Small intestine (tissue), 7 donors: ENCODE measurements at regions not wholly inside any gene's neighbourhood (a gene's known extent, or its start where the extent isn't known, plus 50 kb on each side); places are given as distances from the start of the nearest gene placed in this dataset.

Source experiments
- DNase-seq, 2 donors: peaks; one replicate each; pipeline versions ENCODE4 v3.0.0 to v3.0.0-alpha.2; 2013
- FAIRE-seq: peaks from 2 replicates; lab custom pipeline; 2012; peaks lifted over from hg19 to GRCh38; lab: Jason Lieb, UNC
- H3K27ac ChIP-seq, 3 donors: one replicate each; pipeline ENCODE4 v1.5.1; 2013; ENCODE audit warnings: low read length in 2 of 3, mild to moderate bottlenecking in 2 of 3, control low read depth in 1 of 3, inconsistent platforms in 1 of 3, low read depth in 1 of 3, moderate library complexity in 1 of 3
- H3K27me3 ChIP-seq, 3 donors: one replicate each; pipeline ENCODE4 v1.6.1; 2013; ENCODE audit warnings: low read length in 3 of 3, inconsistent platforms in 1 of 3; ENCODE audit not compliant: control insufficient read depth in 3 of 3, insufficient read depth in 3 of 3
- H3K36me3 ChIP-seq, 3 donors: one replicate each; pipeline ENCODE4 v1.6.1; 2013; ENCODE audit warnings: low read length in 3 of 3, inconsistent platforms in 1 of 3, low read depth in 1 of 3, mild to moderate bottlenecking in 1 of 3, moderate library complexity in 1 of 3; ENCODE audit not compliant: control insufficient read depth in 3 of 3, insufficient read depth in 2 of 3
- H3K4me1 ChIP-seq, 3 donors: one replicate each; pipeline ENCODE4 v1.6.1; 2013; ENCODE audit warnings: low read length in 2 of 3, inconsistent platforms in 1 of 3, low read depth in 1 of 3, mild to moderate bottlenecking in 1 of 3, moderate library complexity in 1 of 3; ENCODE audit not compliant: control insufficient read depth in 3 of 3, insufficient read depth in 2 of 3
- H3K4me3 ChIP-seq, 3 donors: one replicate each; pipeline ENCODE4 v1.5.1; 2013; ENCODE audit warnings: low read length in 3 of 3, control low read depth in 1 of 3, inconsistent platforms in 1 of 3, low read depth in 1 of 3, mild to moderate bottlenecking in 1 of 3, moderate library complexity in 1 of 3
- H3K9me3 ChIP-seq, 2 donors: one replicate each; pipeline ENCODE4 v1.6.1; 2013; ENCODE audit warnings: low read depth in 1 of 2, low read length in 1 of 2; ENCODE audit not compliant: control insufficient read depth in 2 of 2, insufficient read depth in 1 of 2
- WGBS, 3 donors: extraction: QIAGEN DNeasy Blood & Tissue Kit; methylation state at CpG; one replicate each; pipeline ENCODE4 v1.1.7; 2013; 5-methylcytosine and 5-hydroxymethylcytosine counted together
- donor health status: healthy with polysubstance abuse.
- donor health status: control.
- donor health status: control.
- donor health status: Bipolar disorder and iron deficiency.
- donor health status: healthy.

DNA sequence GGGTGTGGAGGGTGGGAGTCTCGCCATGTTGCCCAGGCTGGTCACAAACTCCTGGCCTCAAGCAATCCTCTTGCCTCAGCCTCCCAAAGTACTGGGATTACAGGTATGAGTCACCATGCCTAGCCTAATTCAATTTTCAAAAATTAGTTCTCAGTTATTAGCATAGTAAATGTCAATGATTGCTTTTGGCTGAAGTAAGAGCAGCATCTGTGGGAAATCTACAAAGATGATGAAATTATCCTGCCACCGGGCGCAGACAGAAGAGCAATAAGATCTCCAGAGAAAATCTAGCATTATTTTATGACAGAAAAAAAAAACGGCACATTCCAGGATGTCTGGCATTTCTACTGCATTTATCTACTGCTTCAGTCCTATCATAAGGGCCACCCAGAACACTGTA, 97.9 kb upstream of the DAAM1 start:
- peaks cover 0 to 2% (median 0%) of the 10 kb centered on the region in 3 donors for H3K27me3 ChIP-seq
- no peaks in the 10 kb centered on the region for H3K4me1 ChIP-seq
- DNase-seq (no peak), FAIRE-seq (no peak)
- H3K9me3 ChIP-seq = no peaks in the 10 kb centered on the region
- no peak overlapping the region for H3K4me3 ChIP-seq
- H3K27ac ChIP-seq = no peak overlapping the region
- WGBS, 3 donors = 73 to 83% (median 81%) methylated on average over 4 of the region's 4 CpGs
- H3K36me3 ChIP-seq = no peaks in the 10 kb centered on the region

DNA sequence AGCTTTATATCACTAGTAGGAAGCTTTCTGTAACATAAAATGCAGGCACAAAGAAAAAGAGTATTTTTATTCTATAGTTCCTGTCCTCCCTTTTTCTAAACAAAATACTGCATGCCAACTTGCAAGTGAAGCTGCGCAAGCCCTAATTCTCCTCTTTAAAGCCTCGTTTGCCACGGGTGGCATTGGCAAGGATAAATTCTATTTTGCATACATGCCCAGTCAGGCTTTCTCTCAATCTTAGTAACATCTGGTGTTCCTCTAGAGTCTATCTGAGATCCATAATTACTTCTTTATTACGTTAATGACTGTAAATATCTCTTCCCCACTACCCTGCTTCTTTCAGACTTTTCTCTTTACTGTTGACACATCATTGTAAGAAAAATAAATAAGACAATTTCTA, 97.1 kb upstream of the DAAM1 start:
- Histone ChIP-seq H3K27me3 (peaks cover 0 to 2% (median 0%) of the 10 kb centered on the region in 3 donors), H3K27ac (no peak overlapping the region), H3K36me3 (no peaks in the 10 kb centered on the region), H3K4me3 (no peak overlapping the region), H3K4me1 (no peaks in the 10 kb centered on the region), H3K9me3 (no peaks in the 10 kb centered on the region)
- DNase-seq (no peak), FAIRE-seq (no peak)
- WGBS, 3 donors = 62 to 74% (median 66%) methylated on average over 4 of the region's 4 CpGs

DNA sequence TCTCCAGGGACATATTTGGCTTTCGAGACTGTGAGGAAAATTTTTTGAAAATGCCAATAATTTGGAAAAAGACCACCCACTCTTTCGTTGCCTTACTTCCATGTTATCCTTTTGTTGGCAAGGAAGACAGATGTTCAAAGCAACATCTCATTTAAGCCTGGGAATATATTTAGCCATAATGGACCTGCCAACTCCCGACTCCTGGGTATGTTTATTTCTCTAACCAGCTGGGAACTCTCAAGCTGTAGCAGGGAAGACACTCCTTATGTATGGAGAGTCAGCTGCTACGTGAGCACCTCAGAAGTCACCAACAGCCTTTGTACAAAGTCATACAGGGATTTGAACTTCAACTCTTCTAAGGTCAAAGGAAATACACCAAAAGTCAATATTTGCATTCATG, 96.5 kb upstream of the DAAM1 start:
- FAIRE-seq (no peak), DNase-seq (no peak)
- 66 to 80% (median 68%) methylated on average over 4 of the region's 4 CpGs for WGBS, 3 donors
- peaks cover 0 to 2% (median 0%) of the 10 kb centered on the region in 3 donors for H3K27me3 ChIP-seq
- no peak overlapping the region for H3K4me3 ChIP-seq
- no peaks in the 10 kb centered on the region for H3K36me3 ChIP-seq
- H3K9me3 ChIP-seq = no peaks in the 10 kb centered on the region
- no peaks in the 10 kb centered on the region for H3K4me1 ChIP-seq
- no peak overlapping the region for H3K27ac ChIP-seq

DNA sequence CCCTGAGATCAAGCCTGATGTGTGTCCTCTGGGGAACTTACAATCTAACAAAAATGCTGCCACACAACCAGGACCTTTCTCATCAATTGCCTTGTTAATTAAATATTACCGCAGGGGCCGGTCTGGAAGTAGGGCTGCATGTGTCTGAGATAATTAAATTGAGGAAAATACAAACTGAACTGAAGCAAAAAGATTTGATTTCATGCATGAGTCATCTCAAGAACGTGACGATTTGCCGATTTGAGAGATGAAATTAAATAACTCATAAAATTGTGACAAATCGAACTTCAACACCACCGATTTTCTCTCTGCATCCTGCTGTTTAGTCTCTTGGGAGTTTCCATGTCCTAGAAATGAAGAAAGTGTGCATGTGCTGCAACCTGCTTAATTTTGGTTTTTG, 94.6 kb upstream of the DAAM1 start:
- Histone ChIP-seq H3K4me3 (no peak overlapping the region), H3K27me3 (peaks cover 0 to 2% (median 0%) of the 10 kb centered on the region in 3 donors), H3K4me1 (no peaks in the 10 kb centered on the region), H3K27ac (no peak overlapping the region), H3K36me3 (no peaks in the 10 kb centered on the region), H3K9me3 (no peaks in the 10 kb centered on the region)
- WGBS, 3 donors = 70 to 89% (median 83%) methylated on average over 7 of the region's 7 CpGs
- DNase-seq = no peak
- FAIRE-seq = no peak

DNA sequence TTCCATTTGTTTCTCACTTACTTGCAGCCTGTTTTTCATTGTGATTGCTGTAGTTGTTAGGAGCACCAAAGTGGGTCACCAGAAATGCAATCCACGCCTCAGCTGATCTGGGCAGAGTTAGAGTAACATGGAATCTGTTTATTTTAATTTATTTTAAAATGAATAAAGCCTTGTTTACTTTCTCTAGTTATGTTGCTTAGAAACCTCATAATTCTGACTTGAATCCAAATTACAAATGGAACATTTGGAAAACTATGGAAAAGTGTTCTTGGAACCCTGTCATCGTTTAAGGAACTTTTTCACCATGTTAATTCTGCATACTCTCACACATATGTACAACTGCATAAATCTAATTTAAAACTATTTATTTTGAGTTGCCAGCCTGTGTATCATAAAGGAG, 92.2 kb upstream of the DAAM1 start:
- H3K36me3 ChIP-seq = no peaks in the 10 kb centered on the region
- H3K4me3 ChIP-seq = no peak overlapping the region
- FAIRE-seq (no peak), DNase-seq (no peak)
- peaks cover 0 to 2% (median 0%) of the 10 kb centered on the region in 3 donors for H3K27me3 ChIP-seq
- WGBS, 3 donors = 25 to 43% (median 37%) methylated on average over 2 of the region's 2 CpGs
- no peaks in the 10 kb centered on the region for H3K9me3 ChIP-seq
- no peaks in the 10 kb centered on the region for H3K4me1 ChIP-seq
- H3K27ac ChIP-seq = peak overlapping the region in 1 of 3 donors; percentile 28

DNA sequence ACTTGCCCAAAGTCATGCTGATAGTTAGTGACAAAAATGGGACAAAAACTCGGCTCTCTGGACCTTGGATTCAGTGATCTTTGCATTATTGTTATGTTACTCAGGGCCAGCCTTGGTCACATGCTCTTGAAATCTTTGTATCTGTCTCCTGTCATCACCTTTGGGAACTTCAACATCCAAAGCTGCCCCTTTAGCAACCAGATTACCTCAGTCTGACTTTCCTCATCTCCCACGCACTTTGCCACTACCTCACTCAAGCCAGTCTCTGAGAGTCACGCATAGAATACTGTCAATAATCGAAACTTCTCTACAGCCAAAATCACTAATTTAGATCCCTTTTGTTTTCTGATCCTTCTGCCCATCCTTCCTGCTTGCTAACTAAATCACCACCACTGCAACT, 90.8 kb upstream of the DAAM1 start:
- Histone ChIP-seq H3K27ac (no peak overlapping the region), H3K4me1 (no peaks in the 10 kb centered on the region), H3K27me3 (no peaks in the 10 kb centered on the region), H3K9me3 (no peaks in the 10 kb centered on the region), H3K4me3 (no peak overlapping the region), H3K36me3 (no peaks in the 10 kb centered on the region)
- DNase-seq (no peak), FAIRE-seq (no peak)
- 77 to 86% (median 84%) methylated on average over 4 of the region's 4 CpGs for WGBS, 3 donors

DNA sequence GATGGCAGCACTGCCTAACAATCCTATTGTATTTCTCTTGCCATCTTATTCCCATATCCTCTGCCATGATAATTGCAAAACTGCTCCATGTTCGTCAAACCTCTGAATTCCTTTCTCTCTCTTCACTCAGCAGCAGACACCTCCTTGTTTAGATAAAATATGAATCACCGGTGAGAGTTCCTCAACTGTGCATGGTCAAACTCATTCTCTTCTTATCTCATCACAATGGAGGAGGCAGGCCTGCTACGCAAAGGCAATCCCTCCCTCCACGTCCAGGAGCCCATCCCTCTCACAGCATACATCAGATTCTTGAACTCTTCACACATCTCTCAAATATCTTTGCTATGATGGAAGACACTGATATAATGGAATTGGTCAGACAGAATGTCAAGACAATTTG, 90.1 kb upstream of the DAAM1 start:
- no peak for DNase-seq
- Histone ChIP-seq H3K4me3 (no peak overlapping the region), H3K27me3 (no peaks in the 10 kb centered on the region), H3K9me3 (no peaks in the 10 kb centered on the region), H3K4me1 (no peaks in the 10 kb centered on the region), H3K36me3 (no peaks in the 10 kb centered on the region), H3K27ac (no peak overlapping the region)
- 64 to 79% (median 67%) methylated on average over 4 of the region's 4 CpGs for WGBS, 3 donors
- no peak for FAIRE-seq

DNA sequence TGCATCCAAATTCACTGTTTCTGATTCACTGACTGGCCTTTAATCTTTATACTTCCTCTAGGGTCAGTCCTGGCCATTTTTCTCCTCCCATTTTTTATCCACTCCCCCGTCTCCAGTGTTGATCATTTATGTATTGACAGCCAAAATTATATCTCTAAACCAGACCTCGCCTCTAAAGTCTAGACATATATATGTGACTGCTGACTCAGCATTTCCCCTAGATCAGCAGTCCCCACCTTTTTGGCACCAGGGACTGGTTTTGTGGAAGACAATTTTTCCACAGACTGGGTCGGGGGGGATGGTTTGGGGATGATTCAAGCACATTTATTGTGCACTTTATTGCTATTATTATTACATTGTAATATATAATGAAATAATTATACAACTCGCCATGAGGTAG, 88.3 kb upstream of the DAAM1 start:
- no peaks in the 10 kb centered on the region for H3K4me1 ChIP-seq
- H3K9me3 ChIP-seq = no peaks in the 10 kb centered on the region
- no peak for FAIRE-seq
- H3K4me3 ChIP-seq = no peak overlapping the region
- H3K27ac ChIP-seq = no peak overlapping the region
- 69 to 87% (median 76%) methylated on average over 4 of the region's 4 CpGs for WGBS, 3 donors
- DNase-seq = no peak
- no peaks in the 10 kb centered on the region for H3K36me3 ChIP-seq
- no peaks in the 10 kb centered on the region for H3K27me3 ChIP-seq

DNA sequence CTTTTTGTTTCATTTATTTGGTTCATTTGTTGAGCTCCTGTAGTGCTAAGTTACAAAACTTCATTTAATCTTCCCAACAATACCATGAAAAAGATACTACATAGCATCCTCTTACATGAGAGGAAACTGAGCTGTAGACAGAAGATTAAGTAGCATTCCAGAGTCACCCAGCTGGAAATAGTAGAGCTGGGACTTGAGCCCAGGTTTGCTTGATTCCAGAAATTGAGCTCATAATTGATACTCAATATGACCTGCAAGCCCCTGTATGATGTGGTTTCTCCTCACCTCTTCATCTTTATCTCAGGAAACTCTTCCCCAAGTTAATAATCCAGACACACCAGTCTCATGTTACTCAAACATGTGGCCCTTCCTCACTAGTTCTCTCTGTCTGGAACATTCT, 87.0 kb upstream of the DAAM1 start:
- no peak overlapping the region for H3K27ac ChIP-seq
- no peak for FAIRE-seq
- DNase-seq = no peak

More for the DNA sequence above, 87.0 kb upstream of the DAAM1 start:
- no peaks in the 10 kb centered on the region for H3K27me3 ChIP-seq
- no peak overlapping the region for H3K4me3 ChIP-seq
- H3K9me3 ChIP-seq = no peaks in the 10 kb centered on the region
- no peaks in the 10 kb centered on the region for H3K4me1 ChIP-seq
- H3K36me3 ChIP-seq = no peaks in the 10 kb centered on the region
